BLaER1 treated with 17β-estradiol and CSF1 and Interleukin-3, amounts not matched to agents 10 nM and 100 nM (cell line): ENCODE measurements at regions not wholly inside any gene's neighbourhood (a gene's known extent, or its start where the extent isn't known, plus 50 kb on each side); places are given as distances from the start of the nearest gene placed in this dataset.
"Not testable (repeated sequence)": the region's sequence is repeated elsewhere in the genome, so short reads cannot be mapped to it uniquely, and the experiment has no call there.

Experiments used
- H3K27ac ChIP-seq, 11 experiments: shearing (Covaris generic); formaldehyde crosslinking; 2 replicates each; pipeline ENCODE4 v1.8.1; 2022
- H3K27me3 ChIP-seq, 11 experiments: shearing (Covaris generic); formaldehyde crosslinking; 2 replicates each; pipeline ENCODE4 v1.8.1; 2022
- H3K36me3 ChIP-seq, 11 experiments: shearing (Covaris generic); formaldehyde crosslinking; 2 replicates each; pipeline ENCODE4 v1.8.1; 2022
- H3K4me1 ChIP-seq, 10 experiments: shearing (Covaris generic); formaldehyde crosslinking; 2 replicates each; pipeline ENCODE4 v1.8.1; 2022
- H3K4me2 ChIP-seq, 11 experiments: shearing (Covaris generic); formaldehyde crosslinking; 2 replicates each; pipeline ENCODE4 v1.8.1; 2022
- H3K4me3 ChIP-seq, 10 experiments: shearing (Covaris generic); formaldehyde crosslinking; 2 replicates each; pipeline ENCODE4 v1.8.1; 2022
- H3K9ac ChIP-seq, 11 experiments: shearing (Covaris generic); formaldehyde crosslinking; 2 replicates each; pipeline ENCODE4 v1.8.1; 2022
- H3K9me3 ChIP-seq, 11 experiments: shearing (Covaris generic); formaldehyde crosslinking; replicated peaks in 1 of 11; 2 replicates each; pipeline ENCODE4 v1.8.1; 2022
- H4K20me1 ChIP-seq, 11 experiments: shearing (Covaris generic); formaldehyde crosslinking; 2 replicates each; pipeline ENCODE4 v1.8.1; 2022
- Cebpa-rat ChIP-seq, 11 experiments: shearing (Covaris generic); IDR thresholded peaks; 2 replicates each; pipeline ENCODE4 v1.8.1; 2022

DNA sequence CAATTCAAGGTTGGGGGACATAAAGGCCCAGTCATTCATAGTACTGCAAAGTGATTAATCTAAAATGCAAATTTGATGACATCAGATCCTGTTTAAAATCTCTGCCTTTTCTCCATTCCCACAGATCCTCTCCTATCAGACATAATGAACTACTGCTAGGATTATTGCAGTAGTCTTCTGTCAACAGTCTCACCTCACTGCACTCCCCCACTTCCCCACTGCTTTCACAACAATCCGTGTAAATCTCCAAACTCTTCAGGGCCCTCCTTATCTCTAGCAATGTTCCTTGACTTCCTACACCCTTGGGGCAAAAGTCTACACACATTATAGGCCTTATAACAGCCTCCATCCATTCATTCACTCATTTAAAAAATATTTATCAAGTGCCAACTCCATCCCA lies 112.4 kb downstream of the KBTBD2 start:
- peaks cover 0 to 17% (median 7%) of the 10 kb centered on the region in 11 experiments; a peak in 6 of 22 replicates for H3K9me3 ChIP-seq

GRCh38 chr7:32777041-32777666 lies 114.4 kb downstream of the KBTBD2 start:
- not testable (repeated sequence) for H4K20me1 ChIP-seq, H3K4me3 ChIP-seq, H3K27me3 ChIP-seq, H3K9ac ChIP-seq, H3K4me1 ChIP-seq, H3K4me2 ChIP-seq, H3K36me3 ChIP-seq, H3K27ac ChIP-seq
- peaks cover 0 to 11% (median 6%) of the 10 kb centered on the region in 11 experiments; a peak in 6 of 22 replicates for H3K9me3 ChIP-seq

More for the DNA sequence above, 112.4 kb downstream of the KBTBD2 start:
- H3K27ac ChIP-seq, result no peak overlapping the region
- H3K9ac ChIP-seq, result no peak overlapping the region
- H3K4me1 ChIP-seq, result no peaks in the 10 kb centered on the region
- H3K27me3 ChIP-seq, result no peaks in the 10 kb centered on the region
- TF ChIP-seq Cebpa-rat (IDR thresholded peaks at IDR 0.05), result no peak
- H3K4me3 ChIP-seq, result no peak overlapping the region
- H4K20me1 ChIP-seq, result no peaks in the 10 kb centered on the region
- H3K4me2 ChIP-seq, result no peak overlapping the region
- no peaks in the 10 kb centered on the region for H3K36me3 ChIP-seq

DNA sequence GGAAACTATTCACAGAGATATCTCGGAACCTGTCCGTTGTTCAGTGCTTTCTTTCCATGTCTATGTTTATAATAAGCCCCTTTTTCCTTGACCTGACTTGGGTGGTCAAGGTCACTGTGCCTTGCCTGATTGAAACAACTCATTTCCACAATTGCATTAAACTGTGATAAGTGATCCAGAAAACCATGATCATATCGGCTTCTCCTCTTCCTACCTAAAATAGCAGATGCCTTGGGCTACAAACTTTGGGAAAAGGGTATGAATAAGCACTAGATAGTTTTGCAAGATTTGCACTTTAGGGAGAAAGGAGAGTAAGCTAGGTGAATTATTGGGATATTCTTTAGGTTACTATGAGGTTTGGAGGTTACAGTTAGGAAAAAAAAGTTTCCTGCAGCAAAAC lies 115.2 kb downstream of the KBTBD2 start:
- not testable (repeated sequence) for H3K9ac ChIP-seq, H3K4me3 ChIP-seq, H4K20me1 ChIP-seq, H3K4me1 ChIP-seq, H3K9me3 ChIP-seq, H3K4me2 ChIP-seq, H3K27me3 ChIP-seq, H3K36me3 ChIP-seq, H3K27ac ChIP-seq

DNA sequence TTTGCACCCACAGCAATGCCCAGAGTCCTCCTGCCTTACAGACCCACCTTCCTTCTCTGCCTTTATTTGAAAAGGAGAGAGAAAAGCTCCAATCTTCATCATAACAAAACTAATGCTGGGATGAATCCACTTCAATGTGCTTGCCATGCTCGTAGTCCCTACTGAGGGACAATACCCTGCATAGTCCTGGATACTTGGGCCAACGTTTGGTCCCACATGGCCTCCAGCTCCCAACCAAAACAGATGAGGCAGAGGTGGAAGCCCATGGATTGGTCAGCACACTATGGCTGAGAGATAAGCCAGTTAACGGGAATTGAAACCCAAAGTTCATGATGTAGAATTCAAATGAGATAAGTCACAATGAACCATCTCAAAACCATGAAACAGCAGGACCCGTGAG lies 115.8 kb downstream of the KBTBD2 start:
- H3K9me3 ChIP-seq, H4K20me1 ChIP-seq, H3K4me2 ChIP-seq, H3K27ac ChIP-seq, H3K4me3 ChIP-seq, H3K36me3 ChIP-seq, H3K9ac ChIP-seq, H3K4me1 ChIP-seq, H3K27me3 ChIP-seq: not testable (repeated sequence)

GRCh38 chr7:32774541-32774951 lies 117.0 kb downstream of the KBTBD2 start:
- Histone ChIP-seq H3K4me2 (no peak overlapping the region), H3K27me3 (no peaks in the 10 kb centered on the region), H3K4me1 (no peaks in the 10 kb centered on the region), H3K4me3 (no peak overlapping the region), H3K9ac (no peak overlapping the region), H3K27ac (no peak overlapping the region), H3K36me3 (no peaks in the 10 kb centered on the region), H4K20me1 (no peaks in the 10 kb centered on the region), H3K9me3 (no peaks in the 10 kb centered on the region)
- no peak for TF ChIP-seq Cebpa-rat (IDR thresholded peaks at IDR 0.05)

- not testable (repeated sequence) for H3K4me1 ChIP-seq, H3K27me3 ChIP-seq, H3K9ac ChIP-seq, H3K27ac ChIP-seq, H4K20me1 ChIP-seq, H3K4me3 ChIP-seq, H3K4me2 ChIP-seq, H3K36me3 ChIP-seq
- peaks cover 8 to 13% (median 11%) of the 10 kb centered on the region in 11 experiments; a peak in 18 of 22 replicates for H3K9me3 ChIP-seq
These were observed 122.6 kb downstream of the KBTBD2 start for GRCh38 chr7:32768866-32769510.

GRCh38 chr7:32768338-32768737 lies 123.2 kb downstream of the KBTBD2 start:
- H3K4me3 ChIP-seq, H3K9ac ChIP-seq, H3K4me1 ChIP-seq, H3K4me2 ChIP-seq, H3K27me3 ChIP-seq, H4K20me1 ChIP-seq, H3K36me3 ChIP-seq, H3K27ac ChIP-seq: not testable (repeated sequence)
- peaks cover 8 to 13% (median 11%) of the 10 kb centered on the region in 11 experiments; a peak in 18 of 22 replicates for H3K9me3 ChIP-seq

GRCh38 chr7:32765649-32766251 lies 125.8 kb downstream of the KBTBD2 start:
- peaks cover 8 to 18% (median 12%) of the 10 kb centered on the region in 11 experiments; a peak in 18 of 22 replicates for H3K9me3 ChIP-seq
- H3K9ac ChIP-seq, H3K27ac ChIP-seq, H3K4me2 ChIP-seq, H3K4me1 ChIP-seq, H3K4me3 ChIP-seq, H3K36me3 ChIP-seq, H4K20me1 ChIP-seq: not testable (repeated sequence)
- peaks cover 24 to 31% (median 29%) of the 10 kb centered on the region in 11 experiments for H3K27me3 ChIP-seq

DNA sequence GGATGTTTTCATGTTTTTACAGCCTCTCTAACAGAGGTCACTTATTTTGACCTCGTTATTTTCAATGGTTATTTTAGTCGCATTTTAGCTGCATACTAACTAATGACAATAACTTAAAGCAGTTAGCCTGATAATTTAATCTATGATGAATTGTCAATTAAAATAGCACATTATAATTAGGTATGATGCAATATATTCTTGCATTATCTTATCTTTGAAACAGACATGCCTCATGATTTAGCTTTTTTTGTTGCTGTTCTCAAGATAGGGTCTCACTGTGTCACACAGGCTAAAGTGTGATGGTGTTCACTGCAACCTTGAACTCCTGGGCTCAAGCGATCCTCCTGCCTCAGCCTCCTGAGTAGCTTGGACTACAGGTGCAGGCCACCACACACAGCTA lies 126.4 kb downstream of the KBTBD2 start:
- TF ChIP-seq Cebpa-rat (IDR thresholded peaks at IDR 0.05), result peak in 1 of 11 experiments; percentile 59; a peak in 1 of 22 replicates
- H3K4me2 ChIP-seq, result no peak overlapping the region
- peaks cover 8 to 18% (median 12%) of the 10 kb centered on the region in 11 experiments; a peak in 18 of 22 replicates for H3K9me3 ChIP-seq
- H4K20me1 ChIP-seq, result 0 out of 22 replicates have a peak, but pooled peaks cover 0 to 7% (median 0%) of the 10 kb centered on the region in 11 experiments
- H3K9ac ChIP-seq, result no peak overlapping the region
- no peak overlapping the region for H3K27ac ChIP-seq
- peaks cover 24 to 32% (median 30%) of the 10 kb centered on the region in 11 experiments for H3K27me3 ChIP-seq
- no peaks in the 10 kb centered on the region for H3K4me1 ChIP-seq
- no peak overlapping the region for H3K4me3 ChIP-seq
- no peaks in the 10 kb centered on the region for H3K36me3 ChIP-seq

GRCh38 chr7:32762925-32763293 lies 128.7 kb downstream of the KBTBD2 start:
- H3K4me2 ChIP-seq, result no peak overlapping the region
- no peak overlapping the region for H3K9ac ChIP-seq

GRCh38 chr7:32762206-32762924 lies 129.2 kb downstream of the KBTBD2 start:
- H3K9ac ChIP-seq, H3K4me2 ChIP-seq, H3K4me3 ChIP-seq: not testable (repeated sequence)

More at GRCh38 chr7:32762925-32763293, 128.7 kb downstream of the KBTBD2 start:
- Histone ChIP-seq H3K4me3 (no peak overlapping the region), H4K20me1 (0 out of 22 replicates have a peak, but pooled peaks cover 0 to 7% (median 0%) of the 10 kb centered on the region in 11 experiments), H3K9me3 (peaks cover 0 to 6% (median 0%) of the 10 kb centered on the region in 11 experiments; a peak in 3 of 22 replicates), H3K4me1 (no peaks in the 10 kb centered on the region), H3K27ac (no peak overlapping the region), H3K36me3 (no peaks in the 10 kb centered on the region), H3K27me3 (peaks cover 24 to 32% (median 30%) of the 10 kb centered on the region in 11 experiments)
- no peak for TF ChIP-seq Cebpa-rat (IDR thresholded peaks at IDR 0.05)

More at GRCh38 chr7:32762206-32762924, 129.2 kb downstream of the KBTBD2 start:
- H4K20me1 ChIP-seq, H3K36me3 ChIP-seq, H3K27ac ChIP-seq, H3K4me1 ChIP-seq, H3K9me3 ChIP-seq: not testable (repeated sequence)
- peaks cover 24 to 32% (median 30%) of the 10 kb centered on the region in 11 experiments for H3K27me3 ChIP-seq
